CD14-positive monocyte (primary cell): ENCODE measurements at regions not wholly inside any gene's neighbourhood (a gene's known extent, or its start where the extent isn't known, plus 50 kb on each side); places are given as distances from the start of the nearest gene placed in this dataset.

Experiments
- DNase-seq, 3 donors: peaks; one replicate each; pipeline ENCODE4 v3.0.0-alpha.2; 2011 to 2022
- H2AFZ ChIP-seq: 2 replicates; pipeline ENCODE4 v1.6.0; 2012; ENCODE audit warnings: mild to moderate bottlenecking, low read depth, low read length, inconsistent platforms; ENCODE audit not compliant: insufficient read depth, poor library complexity, severe bottlenecking
- H3K27ac ChIP-seq, 2 donors: 1 replicate in 1 of 2; 2 replicates in 1 of 2; pipeline ENCODE4 v1.5.1; 2012 to 2013; ENCODE audit warnings: low read length in 2 of 2, control low read depth in 1 of 2, inconsistent platforms in 1 of 2, low read depth in 1 of 2, mild to moderate bottlenecking in 1 of 2
- H3K27me3 ChIP-seq, 2 donors: one replicate each; pipeline versions ENCODE4 v1.6.0 to v1.6.1; 2011 to 2013; ENCODE audit warnings: low read length in 2 of 2; ENCODE audit not compliant: control insufficient read depth in 2 of 2, insufficient read depth in 2 of 2
- H3K36me3 ChIP-seq, 2 donors: replicated peaks in 1 of 2; 1 replicate in 1 of 2; 2 replicates in 1 of 2; pipeline versions ENCODE4 v1.5.1 to v1.6.1; 2012 to 2013; ENCODE audit warnings: low read length in 2 of 2, control low read depth in 1 of 2, inconsistent platforms in 1 of 2, mild to moderate bottlenecking in 1 of 2; ENCODE audit not compliant: insufficient read depth in 2 of 2, control insufficient read depth in 1 of 2
- H3K4me1 ChIP-seq, 2 donors: 1 replicate in 1 of 2; 2 replicates in 1 of 2; pipeline versions ENCODE4 v1.5.1 to v1.6.1; 2012 to 2013; ENCODE audit warnings: low read length in 2 of 2, control low read depth in 1 of 2, inconsistent platforms in 1 of 2, mild to moderate bottlenecking in 1 of 2, moderate library complexity in 1 of 2; ENCODE audit not compliant: insufficient read depth in 2 of 2, control insufficient read depth in 1 of 2
- H3K4me2 ChIP-seq: replicated peaks from 2 replicates; pipeline ENCODE3; 2012; ENCODE audit warnings: low read length, moderate library complexity, mild to moderate bottlenecking; ENCODE audit not compliant: poor library complexity, severe bottlenecking; ENCODE audit errors: extremely low read depth
- H3K4me3 ChIP-seq, 3 experiments: fragments of 200-600 bp in 1 of 3; sonication (generic) in 1 of 3; replicated peaks in 1 of 3; 1 replicate in 2 of 3; 2 replicates in 1 of 3; pipeline ENCODE4 v1.5.1; 2011 to 2013; ENCODE audit warnings: low read length in 3 of 3, mild to moderate bottlenecking in 3 of 3, control low read depth in 2 of 3, low read depth in 2 of 3, inconsistent platforms in 1 of 3, moderate library complexity in 1 of 3
- H3K79me2 ChIP-seq: 2 replicates; pipeline ENCODE4 v1.6.0; 2012; ENCODE audit warnings: mild to moderate bottlenecking, control low read depth, inconsistent platforms, low read length, moderate library complexity; ENCODE audit not compliant: insufficient read depth
- H3K9ac ChIP-seq: 2 replicates; pipeline ENCODE4 v1.6.0; 2017; ENCODE audit warnings: low read length, mild to moderate bottlenecking; ENCODE audit not compliant: insufficient read depth, poor library complexity, severe bottlenecking
- H3K9me3 ChIP-seq, 2 donors: replicated peaks in 1 of 2; 1 replicate in 1 of 2; 2 replicates in 1 of 2; pipeline versions ENCODE4 v1.5.1 to v1.6.1; 2012 to 2013; ENCODE audit warnings: low read length in 2 of 2, control low read depth in 1 of 2; ENCODE audit not compliant: control insufficient read depth in 1 of 2, insufficient read depth in 1 of 2
- H4K20me1 ChIP-seq: 2 replicates; pipeline ENCODE4 v1.6.0; 2012; ENCODE audit warnings: mild to moderate bottlenecking, low read length, control low read depth, moderate library complexity; ENCODE audit not compliant: insufficient read depth
- H3K27ac Mint-ChIP-seq, 7 donors: one replicate each; pipeline ENCODE4 v1.8.0; 2020; ENCODE audit warnings: mild to moderate bottlenecking in 7 of 7, mixed read lengths in 7 of 7, moderate library complexity in 6 of 7, inconsistent platforms in 2 of 7
- H3K27me3 Mint-ChIP-seq, 3 donors: one replicate each; pipeline ENCODE4 v1.8.0; 2021 to 2022; ENCODE audit warnings: low read depth in 3 of 3, mild to moderate bottlenecking in 3 of 3, mixed read lengths in 3 of 3, moderate library complexity in 3 of 3, inconsistent platforms in 1 of 3
- H3K36me3 Mint-ChIP-seq, 2 donors: one replicate each; pipeline ENCODE4 v1.8.0; 2020; ENCODE audit warnings: mixed read lengths in 2 of 2, inconsistent platforms in 1 of 2, mild to moderate bottlenecking in 1 of 2
- H3K4me1 Mint-ChIP-seq: one replicate; pipeline ENCODE4 v1.8.0; 2020; ENCODE audit warnings: mild to moderate bottlenecking, mixed read lengths
- H3K4me3 Mint-ChIP-seq, 2 donors: one replicate each; pipeline ENCODE4 v1.8.0; 2020; ENCODE audit warnings: mild to moderate bottlenecking in 2 of 2, mixed read lengths in 2 of 2, moderate library complexity in 1 of 2
- H3K9me3 Mint-ChIP-seq, 7 donors: one replicate each; pipeline ENCODE4 v1.8.0; 2020 to 2022; ENCODE audit warnings: mixed read lengths in 7 of 7, mild to moderate bottlenecking in 6 of 7, moderate library complexity in 6 of 7, inconsistent platforms in 2 of 7
- CTCF ChIP-seq: fragments of 200-600 bp; IDR thresholded peaks from one replicate; pipeline ENCODE4 v1.8.0; 2022; ENCODE audit warnings: antibody characterized with exemption, mild to moderate bottlenecking
- WGBS: methylation state at CpG from one replicate; pipeline ENCODE4 v1.1.5; 2013; ENCODE audit warnings: missing lambda C conversion rate; ENCODE audit not compliant: insufficient coverage; 5-methylcytosine and 5-hydroxymethylcytosine counted together
- intact Hi-C, 2 donors: fragments of 100-400 bp; cut with micrococcal nuclease; formaldehyde crosslinking; loops; one replicate each; pipeline versions ENCODE4 v1.15.0 to v1.15.1; 2023

- Histone ChIP-seq H3K4me3 (no peak overlapping the region), H4K20me1 (no peaks in the 10 kb centered on the region), H3K4me2 (no peak overlapping the region), H3K27ac (no peak overlapping the region), H3K79me2 (no peaks in the 10 kb centered on the region), H3K9me3 (peaks cover 9 to 12% of the 10 kb centered on the region in 2 donors), H3K27me3 (no peaks in the 10 kb centered on the region), H2AFZ (no peak overlapping the region), H3K9ac (no peak overlapping the region), H3K36me3 (no peaks in the 10 kb centered on the region), H3K4me1 (no peaks in the 10 kb centered on the region)
- WGBS: no CpG with 5 or more reads among the region's 2 CpGs
- H3K9me3 Mint-ChIP-seq: peaks cover 5 to 10% (median 7%) of the 10 kb centered on the region in 7 donors
- H3K36me3 Mint-ChIP-seq: no peaks in the 10 kb centered on the region
- no peaks in the 10 kb centered on the region for H3K27me3 Mint-ChIP-seq
- H3K4me1 Mint-ChIP-seq: no peaks in the 10 kb centered on the region
- DNase-seq: no peak
- no peak overlapping the region for H3K4me3 Mint-ChIP-seq
- H3K27ac Mint-ChIP-seq: no peak overlapping the region
- TF ChIP-seq CTCF: no peak
- intact Hi-C loops: no loop called here
These were observed 107.3 kb downstream of the TFAP2B start for GRCh38 chr6:50925981-50926380.

GRCh38 chr6:50927800-50928199 is 109.1 kb downstream of the TFAP2B start:
- Histone ChIP-seq H3K36me3 (no peaks in the 10 kb centered on the region), H4K20me1 (no peaks in the 10 kb centered on the region), H3K27ac (no peak overlapping the region), H3K4me1 (no peaks in the 10 kb centered on the region), H3K9ac (no peak overlapping the region), H3K79me2 (no peaks in the 10 kb centered on the region), H2AFZ (no peak overlapping the region), H3K4me2 (no peak overlapping the region), H3K9me3 (no peaks in the 10 kb centered on the region), H3K4me3 (no peak overlapping the region), H3K27me3 (no peaks in the 10 kb centered on the region)
- Mint-ChIP-seq H3K4me1 (no peaks in the 10 kb centered on the region), H3K36me3 (no peaks in the 10 kb centered on the region), H3K4me3 (no peak overlapping the region), H3K27ac (no peak overlapping the region), H3K9me3 (peaks cover 0 to 3% (median 0%) of the 10 kb centered on the region in 7 donors), H3K27me3 (no peaks in the 10 kb centered on the region)
- no peak for DNase-seq
- 83% methylated on average over 1 of the region's 3 CpGs for WGBS
- intact Hi-C loops: no loop called here
- no peak for TF ChIP-seq CTCF
